ENCODE measurements at regions not wholly inside any gene's neighbourhood (a gene's known extent, or its start where the extent isn't known, plus 50 kb on each side); places are given as distances from the start of the nearest gene placed in this dataset.

GRCh38 chr7:98763441-98763840 lies 106.4 kb downstream of the TMEM130 start:
- TF ChIP-seq EP300 (IDR thresholded peaks at IDR 0.05) (no peak), CTCF (IDR thresholded peaks at IDR 0.05) (no peak)
